Ammon's horn (tissue), 1 donor: ENCODE measurements at regions not wholly inside any gene's neighbourhood (a gene's known extent, or its start where the extent isn't known, plus 50 kb on each side); places are given as distances from the start of the nearest gene placed in this dataset.

ENCODE experiments used
- DNase-seq: peaks from one replicate; pipeline ENCODE4 v3.0.0-alpha.2; 2016; ENCODE audit warnings: low spot score

GRCh38 chr16:54679531-54679930 lies 251.1 kb upstream of the IRX5 start:
- DNase-seq = no peak

GRCh38 chr16:54677308-54677950 lies 253.2 kb upstream of the IRX5 start:
- no peak for DNase-seq

- no peak for DNase-seq
These were observed 257.4 kb upstream of the IRX5 start for GRCh38 chr16:54673313-54673712.

- no peak for DNase-seq
These were observed 258.2 kb upstream of the IRX5 start for GRCh38 chr16:54672500-54672899.

GRCh38 chr16:54657709-54658102 lies 273.0 kb upstream of the IRX5 start:
- DNase-seq = no peak

- no peak for DNase-seq
These were observed 273.5 kb upstream of the IRX5 start for GRCh38 chr16:54657058-54657708.

GRCh38 chr16:54655121-54655590 lies 275.5 kb upstream of the IRX5 start:
- DNase-seq = peak; percentile 19

GRCh38 chr16:54654429-54654828 lies 276.2 kb upstream of the IRX5 start:
- no peak for DNase-seq

GRCh38 chr16:54652201-54652770 lies 278.4 kb upstream of the IRX5 start:
- no peak for DNase-seq

- peak; percentile 47 for DNase-seq
These were observed 279.0 kb upstream of the IRX5 start for GRCh38 chr16:54651440-54652195.

GRCh38 chr16:54649876-54650275 lies 280.8 kb upstream of the IRX5 start:
- DNase-seq = no peak

- no peak for DNase-seq
These were observed 282.1 kb upstream of the IRX5 start for GRCh38 chr16:54648575-54648974.

- no peak for DNase-seq
These were observed 282.9 kb upstream of the IRX5 start for GRCh38 chr16:54647725-54648221.

- DNase-seq = no peak
These were observed 283.4 kb upstream of the IRX5 start for GRCh38 chr16:54647216-54647615.

- no peak for DNase-seq
These were observed 285.3 kb upstream of the IRX5 start for GRCh38 chr16:54645345-54645744.

GRCh38 chr16:54636221-54636793 lies 294.4 kb upstream of the IRX5 start:
- no peak for DNase-seq

GRCh38 chr16:54633943-54634362 lies 296.7 kb upstream of the IRX5 start:
- DNase-seq = peak; percentile 10

GRCh38 chr16:54632322-54633220 lies 298.1 kb upstream of the IRX5 start:
- DNase-seq = no peak

- DNase-seq = no peak
These were observed 298.9 kb upstream of the IRX5 start for GRCh38 chr16:54631782-54632181.

GRCh38 chr16:54630284-54630967 lies 300.2 kb upstream of the IRX5 start:
- no peak for DNase-seq
